ENCODE measurements at regions not wholly inside any gene's neighbourhood (a gene's known extent, or its start where the extent isn't known, plus 50 kb on each side); places are given as distances from the start of the nearest gene placed in this dataset.

DNA sequence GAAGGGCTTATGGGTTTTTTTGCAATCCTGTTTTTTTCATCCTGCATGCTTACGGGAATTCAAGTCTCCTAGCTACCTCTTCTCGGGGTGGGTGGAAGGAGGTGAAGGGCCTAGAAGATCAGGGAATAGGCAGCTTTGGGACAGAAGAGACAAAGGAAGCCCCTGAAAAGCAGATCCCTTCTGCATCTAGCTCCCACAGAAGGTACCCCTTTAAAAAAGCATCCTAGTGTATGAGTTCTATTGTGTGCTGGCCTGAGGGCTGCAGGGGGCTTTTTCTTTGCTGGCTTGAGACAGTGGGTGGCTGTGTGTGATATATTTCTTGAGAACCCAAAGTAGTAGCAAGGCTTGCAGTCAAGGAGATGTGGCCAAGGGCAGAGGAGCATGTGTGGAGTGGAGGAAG, 330.5 kb downstream of the MAF start:
- no peaks in the 10 kb centered on the region for H3K4me1 Mint-ChIP-seq (ENCODE audit: low read depth, unreplicated experiment)
- no peak overlapping the region for H3K4me3 Mint-ChIP-seq (ENCODE audit: unreplicated experiment)
- DNase-seq = no peak
- TF ChIP-seq CTCF (IDR thresholded peaks at IDR 0.05; ENCODE audit: insufficient read depth in 1 of 2, low read depth in 1 of 2, low read length in 1 of 2, severe bottlenecking in 1 of 2, unreplicated experiment in 1 of 2) = no peak
- ChIA-PET CTCF (no interaction called here), POLR2A (no interaction called here)
- Histone ChIP-seq H3K9me3 (no peaks in the 10 kb centered on the region), H3K4me1 (no peaks in the 10 kb centered on the region), H3K27me3 (replicated peaks; ENCODE audit: control insufficient read depth, insufficient read depth, low read length) (no peaks in the 10 kb centered on the region), H3K36me3 (ENCODE audit: control insufficient read depth, insufficient read depth, low read length) (no peaks in the 10 kb centered on the region), H3K4me3 (ENCODE audit: low read depth, low read length) (no peak overlapping the region)
- H3K9me3 Mint-ChIP-seq (ENCODE audit: unreplicated experiment) = no peaks in the 10 kb centered on the region
- no peaks in the 10 kb centered on the region for H3K36me3 Mint-ChIP-seq (ENCODE audit: insufficient read depth, unreplicated experiment)
- peaks cover 15% of the 10 kb centered on the region for H3K27me3 Mint-ChIP-seq (ENCODE audit: insufficient read depth, unreplicated experiment)
- BruUV-seq (replicated peaks) = no TSS peak
- no peak overlapping the region for H3K27ac Mint-ChIP-seq (ENCODE audit: unreplicated experiment)
- intact Hi-C loops (cut with micrococcal nuclease; ENCODE audit: unreplicated experiment) = no loop called here

DNA sequence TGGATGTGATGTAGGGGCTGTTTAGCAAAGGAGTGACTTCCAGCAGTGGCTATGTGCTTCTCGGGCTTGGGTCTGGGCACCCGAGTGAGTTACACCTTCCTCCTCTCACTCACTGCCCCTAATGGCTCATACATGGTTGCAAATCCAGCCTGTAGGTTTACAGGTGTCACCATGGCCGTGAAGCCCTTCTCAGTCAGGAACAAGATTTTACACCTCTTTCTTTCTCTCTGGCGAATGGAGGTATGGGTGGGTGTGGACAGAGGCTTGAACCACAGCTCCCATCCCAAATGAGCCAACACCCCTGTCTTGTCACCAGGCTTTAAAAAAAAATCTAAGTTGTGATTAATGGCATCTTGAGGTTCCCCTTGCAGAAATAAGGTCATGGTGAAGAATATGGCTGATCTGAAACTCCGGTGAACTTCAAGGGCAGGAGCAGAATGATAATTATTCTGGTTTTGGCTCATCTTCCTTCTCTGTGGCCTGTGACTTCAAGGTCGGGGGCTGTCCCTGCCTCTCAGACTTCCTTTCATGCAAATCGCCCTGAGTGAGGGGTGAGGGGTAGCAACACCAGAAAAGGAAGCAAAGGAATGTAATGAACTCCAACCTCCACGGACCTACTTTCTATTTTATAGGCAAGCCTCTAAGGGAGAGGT, 331.2 kb downstream of the MAF start:
- POLR2A ChIA-PET = no interaction called here
- intact Hi-C loops (cut with micrococcal nuclease; ENCODE audit: unreplicated experiment) = no loop called here
- H3K4me3 ChIP-seq (ENCODE audit: low read depth, low read length) = no peak overlapping the region
- DNase-seq = no peak
- no peak overlapping the region for H3K4me3 Mint-ChIP-seq (ENCODE audit: unreplicated experiment)
- no peak for TF ChIP-seq CTCF (IDR thresholded peaks at IDR 0.05; ENCODE audit: insufficient read depth in 1 of 2, low read depth in 1 of 2, low read length in 1 of 2, severe bottlenecking in 1 of 2, unreplicated experiment in 1 of 2)
- no peaks in the 10 kb centered on the region for H3K9me3 Mint-ChIP-seq (ENCODE audit: unreplicated experiment)
- H3K27me3 ChIP-seq (replicated peaks; ENCODE audit: control insufficient read depth, insufficient read depth, low read length) = no peaks in the 10 kb centered on the region
- H3K36me3 ChIP-seq (ENCODE audit: control insufficient read depth, insufficient read depth, low read length) = no peaks in the 10 kb centered on the region
- H3K4me1 Mint-ChIP-seq (ENCODE audit: low read depth, unreplicated experiment) = no peaks in the 10 kb centered on the region
- BruUV-seq (replicated peaks) = no TSS peak
- CTCF ChIA-PET = no interaction called here
- H3K4me1 ChIP-seq = no peaks in the 10 kb centered on the region
- peaks cover 15% of the 10 kb centered on the region for H3K27me3 Mint-ChIP-seq (ENCODE audit: insufficient read depth, unreplicated experiment)
- no peaks in the 10 kb centered on the region for H3K36me3 Mint-ChIP-seq (ENCODE audit: insufficient read depth, unreplicated experiment)
- no peak overlapping the region for H3K27ac Mint-ChIP-seq (ENCODE audit: unreplicated experiment)
- no peaks in the 10 kb centered on the region for H3K9me3 ChIP-seq

GRCh38 chr16:79267781-79268180, 332.8 kb downstream of the MAF start:
- Mint-ChIP-seq H3K27ac (ENCODE audit: unreplicated experiment) (no peak overlapping the region), H3K36me3 (ENCODE audit: insufficient read depth, unreplicated experiment) (no peaks in the 10 kb centered on the region), H3K9me3 (ENCODE audit: unreplicated experiment) (no peaks in the 10 kb centered on the region), H3K4me1 (ENCODE audit: low read depth, unreplicated experiment) (no peaks in the 10 kb centered on the region), H3K4me3 (ENCODE audit: unreplicated experiment) (no peak overlapping the region), H3K27me3 (ENCODE audit: insufficient read depth, unreplicated experiment) (peaks cover 17% of the 10 kb centered on the region)
- CTCF ChIA-PET = no interaction called here
- H3K4me3 ChIP-seq (ENCODE audit: low read depth, low read length) = no peak overlapping the region
- no peak for DNase-seq
- POLR2A ChIA-PET = no interaction called here
- H3K27me3 ChIP-seq (replicated peaks; ENCODE audit: control insufficient read depth, insufficient read depth, low read length) = no peaks in the 10 kb centered on the region
- intact Hi-C loops (cut with micrococcal nuclease; ENCODE audit: unreplicated experiment) = no loop called here
- BruUV-seq (replicated peaks) = no TSS peak
- no peaks in the 10 kb centered on the region for H3K36me3 ChIP-seq (ENCODE audit: control insufficient read depth, insufficient read depth, low read length)
- no peaks in the 10 kb centered on the region for H3K9me3 ChIP-seq
- TF ChIP-seq CTCF (IDR thresholded peaks at IDR 0.05; ENCODE audit: insufficient read depth in 1 of 2, low read depth in 1 of 2, low read length in 1 of 2, severe bottlenecking in 1 of 2, unreplicated experiment in 1 of 2) = no peak
- no peaks in the 10 kb centered on the region for H3K4me1 ChIP-seq
